ENCODE measurements at regions not wholly inside any gene's neighbourhood (a gene's known extent, or its start where the extent isn't known, plus 50 kb on each side); places are given as distances from the start of the nearest gene placed in this dataset.

DNA sequence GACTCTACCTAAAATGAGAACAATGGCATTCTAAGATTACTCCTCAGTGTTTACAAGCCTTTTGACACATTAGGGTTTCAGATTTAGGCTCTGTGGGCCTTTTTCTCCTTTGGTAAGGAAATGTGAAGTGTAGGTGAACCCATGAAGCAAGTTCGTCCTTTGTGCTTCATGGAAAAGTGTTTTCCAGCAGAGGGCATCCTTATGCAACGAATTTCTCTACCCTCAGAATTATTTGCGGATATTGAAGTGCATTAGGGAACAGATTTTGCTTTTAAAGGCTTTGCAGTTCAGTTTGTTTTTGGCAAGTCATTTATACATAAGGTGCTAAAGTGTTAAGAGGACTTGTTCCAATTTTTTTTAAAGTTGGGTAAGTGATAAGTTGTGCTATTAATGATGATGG lies 55.7 kb upstream of the FERMT1 start:
- TF ChIP-seq, protein P1, sequence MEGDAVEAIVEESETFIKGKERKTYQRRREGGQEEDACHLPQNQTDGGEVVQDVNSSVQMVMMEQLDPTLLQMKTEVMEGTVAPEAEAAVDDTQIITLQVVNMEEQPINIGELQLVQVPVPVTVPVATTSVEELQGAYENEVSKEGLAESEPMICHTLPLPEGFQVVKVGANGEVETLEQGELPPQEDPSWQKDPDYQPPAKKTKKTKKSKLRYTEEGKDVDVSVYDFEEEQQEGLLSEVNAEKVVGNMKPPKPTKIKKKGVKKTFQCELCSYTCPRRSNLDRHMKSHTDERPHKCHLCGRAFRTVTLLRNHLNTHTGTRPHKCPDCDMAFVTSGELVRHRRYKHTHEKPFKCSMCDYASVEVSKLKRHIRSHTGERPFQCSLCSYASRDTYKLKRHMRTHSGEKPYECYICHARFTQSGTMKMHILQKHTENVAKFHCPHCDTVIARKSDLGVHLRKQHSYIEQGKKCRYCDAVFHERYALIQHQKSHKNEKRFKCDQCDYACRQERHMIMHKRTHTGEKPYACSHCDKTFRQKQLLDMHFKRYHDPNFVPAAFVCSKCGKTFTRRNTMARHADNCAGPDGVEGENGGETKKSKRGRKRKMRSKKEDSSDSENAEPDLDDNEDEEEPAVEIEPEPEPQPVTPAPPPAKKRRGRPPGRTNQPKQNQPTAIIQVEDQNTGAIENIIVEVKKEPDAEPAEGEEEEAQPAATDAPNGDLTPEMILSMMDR (IDR thresholded peaks at IDR 0.05 in 2 of 3, conservative IDR thresholded peaks at IDR 0.05 in 1 of 3; ENCODE audit: borderline replicate concordance in 1 of 3, insufficient read depth in 1 of 3, low read depth in 2 of 3, low read length in 2 of 3) = peak; percentile 28 to 60 (median 43); a peak in 4 of 6 replicates
- TF ChIP-seq, protein P2, sequence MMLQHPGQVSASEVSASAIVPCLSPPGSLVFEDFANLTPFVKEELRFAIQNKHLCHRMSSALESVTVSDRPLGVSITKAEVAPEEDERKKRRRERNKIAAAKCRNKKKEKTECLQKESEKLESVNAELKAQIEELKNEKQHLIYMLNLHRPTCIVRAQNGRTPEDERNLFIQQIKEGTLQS (IDR thresholded peaks at IDR 0.05) = no peak

Measured in HCT116 (cell line).